GM20000 (cell line): ENCODE measurements at regions not wholly inside any gene's neighbourhood (a gene's known extent, or its start where the extent isn't known, plus 50 kb on each side); places are given as distances from the start of the nearest gene placed in this dataset.

Experiments
- DNase-seq: peaks from one replicate; pipeline ENCODE4 v3.0.0; 2012; ENCODE audit warnings: low spot score
- CTCF ChIP-seq: IDR thresholded peaks from 2 replicates; pipeline ENCODE4 v1.5.1; 2012; ENCODE audit warnings: mild to moderate bottlenecking, control low read depth; ENCODE audit errors: extremely low read depth, missing control alignments

DNA sequence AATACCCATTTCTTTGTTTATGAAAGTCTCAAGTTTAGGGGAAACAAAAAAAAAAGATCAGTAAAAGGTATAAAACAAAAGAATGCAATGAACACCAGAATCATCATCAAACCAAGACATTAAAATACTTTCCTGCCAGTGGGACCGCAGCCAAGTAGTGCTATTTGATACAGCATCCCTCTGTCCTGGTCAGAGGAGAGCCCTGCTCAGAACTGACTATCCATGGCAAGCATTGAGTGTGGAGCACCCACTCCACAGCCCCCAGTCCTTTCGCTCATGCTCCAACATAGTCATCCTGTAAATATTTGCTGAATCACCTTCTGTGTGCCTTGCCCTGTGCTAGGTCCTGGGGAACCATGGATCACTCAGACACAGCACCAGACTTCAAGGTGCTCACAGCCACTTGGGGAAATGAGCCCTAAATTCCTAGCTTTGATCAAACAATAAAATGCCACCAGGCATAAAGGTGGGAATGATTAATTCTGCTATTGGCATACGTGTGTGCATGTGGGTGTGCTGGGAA lies 213.6 kb upstream of the TBX20 start:
- no peak for DNase-seq
- no peak for TF ChIP-seq CTCF

- no peak for DNase-seq
- TF ChIP-seq CTCF, result no peak
Measured at GRCh38 chr7:35465791-35466336, 212.0 kb upstream of the TBX20 start.

DNA sequence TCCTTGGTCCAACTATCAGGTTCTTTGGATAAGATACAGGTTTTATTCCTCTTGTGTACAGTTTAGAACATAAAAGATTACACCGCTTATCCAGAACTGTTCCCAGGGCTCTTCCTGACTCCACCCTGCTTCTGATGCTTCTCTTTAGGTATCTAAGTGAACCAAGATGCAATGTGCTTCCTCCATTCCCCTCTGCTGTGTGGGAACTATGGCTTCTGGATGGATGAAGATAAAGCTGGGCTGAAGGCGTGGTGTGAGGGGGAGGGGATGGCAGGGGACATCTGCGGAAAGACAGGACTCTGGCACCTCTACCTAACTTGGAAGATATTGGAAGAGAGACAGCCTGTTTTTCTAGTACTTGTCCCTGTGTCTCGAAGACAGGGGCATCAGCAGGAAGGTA lies 209.9 kb upstream of the TBX20 start:
- TF ChIP-seq CTCF, result no peak
- DNase-seq, result no peak

DNA sequence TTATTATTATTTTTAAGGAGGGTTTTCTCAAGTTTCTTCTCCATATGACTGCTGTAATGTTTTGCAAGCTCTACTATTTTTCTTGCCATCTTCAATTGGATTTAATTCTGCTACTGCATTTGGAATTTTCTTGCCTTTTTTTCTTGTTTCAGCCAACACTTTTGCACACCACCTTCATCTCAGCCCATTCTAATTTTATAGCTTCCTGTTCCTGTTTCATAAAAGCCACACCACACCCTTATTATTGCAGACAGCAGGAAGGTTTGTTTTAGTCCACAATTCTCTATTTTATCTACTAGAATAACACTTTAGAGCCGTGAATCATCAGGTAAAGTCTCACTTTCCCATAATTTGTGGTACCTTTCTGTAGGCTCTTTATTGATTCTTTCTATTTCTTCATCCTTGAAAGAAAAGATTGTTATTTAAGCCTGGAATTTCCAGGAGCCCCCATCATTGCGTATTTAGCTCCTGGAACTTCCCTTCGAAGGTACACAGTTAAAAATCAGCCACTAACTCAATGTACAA lies 209.3 kb upstream of the TBX20 start:
- no peak for TF ChIP-seq CTCF
- no peak for DNase-seq

DNA sequence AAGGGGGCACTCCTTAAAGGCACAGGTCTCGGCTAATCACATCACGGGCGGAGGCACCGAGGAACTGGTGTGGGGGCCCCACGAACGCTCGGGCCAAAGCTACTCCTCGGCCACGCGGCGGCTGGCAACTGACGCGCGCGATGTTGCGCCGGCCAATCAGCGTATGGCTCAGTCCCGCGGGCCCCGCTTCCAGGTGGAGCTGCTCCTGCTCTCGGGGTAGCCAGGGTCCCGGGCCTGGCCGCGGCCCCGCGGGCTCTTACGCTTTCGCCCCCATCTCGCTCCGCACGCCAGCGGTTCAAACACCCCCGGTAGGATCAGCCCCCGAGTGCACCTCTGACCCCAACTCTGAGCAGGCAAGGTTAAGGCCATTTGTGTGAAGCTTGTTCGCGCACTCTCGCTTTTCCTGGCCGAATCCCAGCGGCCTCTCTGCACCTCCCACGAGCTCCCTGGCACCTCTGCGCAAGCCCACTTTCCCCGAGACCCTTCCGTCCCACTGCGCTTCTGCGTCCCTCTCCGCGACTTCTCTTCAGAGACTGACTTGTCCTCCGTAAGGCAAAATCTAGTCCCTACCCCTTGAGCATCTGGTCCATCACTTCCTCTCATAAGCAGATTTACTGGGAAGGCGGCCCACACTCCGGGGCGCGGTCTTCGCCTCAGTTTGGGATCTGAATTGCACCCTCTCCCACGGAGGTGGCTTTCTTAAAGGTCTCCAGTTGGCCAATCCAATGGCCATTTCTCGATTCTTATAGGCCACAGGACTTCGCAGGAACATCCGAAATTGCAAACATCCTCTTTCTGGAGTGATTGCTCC lies 200.9 kb upstream of the TBX20 start:
- DNase-seq, result no peak
- no peak for TF ChIP-seq CTCF

DNA sequence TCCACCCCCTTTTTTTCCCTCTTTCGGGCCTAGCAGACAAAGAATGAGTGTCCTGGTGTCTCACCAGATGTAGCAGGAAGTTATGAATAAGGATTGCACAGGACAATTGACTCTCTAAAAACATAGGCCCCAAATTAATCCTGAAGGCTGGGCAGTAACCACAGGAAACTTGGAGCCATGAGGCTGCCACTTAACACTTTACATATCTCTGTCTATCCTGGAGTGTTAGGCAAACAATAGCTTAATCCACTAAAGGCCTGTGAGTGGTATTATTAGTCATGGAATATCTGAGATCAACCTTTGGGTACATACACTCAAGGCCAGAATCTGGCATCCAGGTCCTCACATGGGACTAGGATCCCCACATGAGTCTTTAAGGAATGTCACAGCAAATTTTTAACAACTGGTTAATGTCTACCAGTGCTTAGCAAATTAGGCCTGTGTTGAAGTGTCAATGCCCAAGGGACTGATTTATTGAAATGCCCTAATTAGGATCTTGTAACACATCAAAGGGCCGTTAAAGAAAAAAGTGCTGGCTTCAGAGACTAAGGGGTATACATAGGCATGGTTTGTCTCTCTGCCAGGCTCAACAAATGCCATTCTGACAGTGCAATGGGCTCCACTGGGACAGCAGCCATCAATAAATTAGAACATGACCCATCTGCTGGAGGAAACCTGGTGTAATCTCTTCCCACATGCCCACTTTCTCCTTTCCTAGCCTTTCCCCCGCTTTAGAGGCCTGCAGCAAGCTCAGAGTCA lies 196.7 kb upstream of the TBX20 start:
- no peak for TF ChIP-seq CTCF
- no peak for DNase-seq

- no peak for DNase-seq
- TF ChIP-seq CTCF, result no peak
Measured at GRCh38 chr7:35448486-35448885, 194.6 kb upstream of the TBX20 start.
